ENCODE measurements at regions not wholly inside any gene's neighbourhood (a gene's known extent, or its start where the extent isn't known, plus 50 kb on each side); places are given as distances from the start of the nearest gene placed in this dataset.

DNA sequence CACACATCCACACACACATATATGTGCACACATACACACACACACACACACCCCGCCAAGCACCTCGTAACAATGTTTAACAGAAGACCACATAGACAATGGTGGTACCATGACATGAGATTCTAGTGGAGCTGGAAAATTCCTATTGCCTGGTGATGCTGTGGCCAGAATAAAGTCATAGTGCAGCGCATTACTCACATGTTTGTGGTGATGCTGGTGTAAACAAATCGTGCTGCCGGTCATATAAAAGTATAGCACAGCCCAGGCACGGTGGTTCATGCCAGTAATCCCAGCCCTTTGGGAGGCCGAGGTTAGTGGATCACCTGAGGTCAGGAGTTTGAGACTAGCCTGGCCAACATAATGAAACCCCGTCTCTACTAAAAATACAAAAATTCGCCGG is 275.2 kb downstream of the TRIML1 start:
- DNase-seq (ENCODE audit: low spot score) = no peak
- in situ Hi-C loops (cut with MboI; ENCODE audit: low sequenced_read_pairs, unreplicated experiment) = no loop called here
- no peak for TF ChIP-seq CTCF (IDR thresholded peaks at IDR 0.05; ENCODE audit: borderline replicate concordance, control extremely low read depth, extremely low read depth, insufficient read depth, missing control alignments)

- DNase-seq (ENCODE audit: low spot score) = no peak
- in situ Hi-C loops (cut with MboI; ENCODE audit: low sequenced_read_pairs, unreplicated experiment) = no loop called here
Measured at GRCh38 chr4:188417181-188417580, 277.9 kb downstream of the TRIML1 start.

DNA sequence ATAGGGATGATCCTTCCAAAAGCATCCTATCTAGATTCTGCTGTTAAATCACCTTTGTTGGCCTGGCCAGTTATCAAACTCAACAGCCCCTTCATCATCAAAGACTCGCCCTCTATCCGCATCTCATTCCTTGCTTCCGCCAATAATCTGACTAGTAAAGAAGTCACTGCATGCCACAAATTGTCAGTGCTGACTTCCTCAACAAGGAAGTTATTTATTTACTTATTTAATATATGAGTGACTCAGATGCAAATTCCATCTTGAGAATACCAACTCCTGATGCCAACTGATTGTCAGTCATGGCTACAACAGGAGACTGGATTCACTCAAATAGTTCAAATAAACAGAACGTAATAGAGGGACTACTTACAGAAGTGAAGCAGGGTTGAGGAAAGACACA is 283.8 kb downstream of the TRIML1 start:
- in situ Hi-C loops (cut with MboI; ENCODE audit: low sequenced_read_pairs, unreplicated experiment) = no loop called here
- no peak for DNase-seq (ENCODE audit: low spot score)
- TF ChIP-seq CTCF (IDR thresholded peaks at IDR 0.05; ENCODE audit: borderline replicate concordance, control extremely low read depth, extremely low read depth, insufficient read depth, missing control alignments) = no peak

More at GRCh38 chr4:188417181-188417580, 277.9 kb downstream of the TRIML1 start:
- no peak for TF ChIP-seq CTCF (IDR thresholded peaks at IDR 0.05; ENCODE audit: borderline replicate concordance, control extremely low read depth, extremely low read depth, insufficient read depth, missing control alignments)

- in situ Hi-C loops (cut with MboI; ENCODE audit: low sequenced_read_pairs, unreplicated experiment) = no loop called here
- DNase-seq (ENCODE audit: low spot score) = no peak
- TF ChIP-seq CTCF (IDR thresholded peaks at IDR 0.05; ENCODE audit: borderline replicate concordance, control extremely low read depth, extremely low read depth, insufficient read depth, missing control alignments) = no peak
Measured at GRCh38 chr4:188428935-188429334, 289.7 kb downstream of the TRIML1 start.

DNA sequence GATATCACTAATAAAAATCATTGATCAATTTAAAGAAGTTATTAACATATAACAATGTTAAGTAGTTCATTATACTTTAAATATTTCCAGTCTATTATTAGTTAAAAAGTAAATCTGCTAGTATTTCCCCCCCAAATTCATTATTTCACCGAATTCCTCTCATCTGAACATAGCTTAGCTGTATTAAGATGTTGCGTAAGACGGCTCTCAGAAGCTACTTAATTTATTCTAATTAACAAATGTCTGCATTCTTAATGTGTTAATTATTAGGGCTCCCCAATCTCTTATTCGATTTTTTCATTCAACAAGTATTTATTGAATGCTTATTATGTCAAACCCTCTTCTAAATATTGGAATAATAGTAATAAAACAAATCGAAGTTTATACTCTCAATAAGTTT is 290.7 kb downstream of the TRIML1 start:
- in situ Hi-C loops (cut with MboI; ENCODE audit: low sequenced_read_pairs, unreplicated experiment) = no loop called here
- DNase-seq (ENCODE audit: low spot score) = no peak
- TF ChIP-seq CTCF (IDR thresholded peaks at IDR 0.05; ENCODE audit: borderline replicate concordance, control extremely low read depth, extremely low read depth, insufficient read depth, missing control alignments) = no peak

DNA sequence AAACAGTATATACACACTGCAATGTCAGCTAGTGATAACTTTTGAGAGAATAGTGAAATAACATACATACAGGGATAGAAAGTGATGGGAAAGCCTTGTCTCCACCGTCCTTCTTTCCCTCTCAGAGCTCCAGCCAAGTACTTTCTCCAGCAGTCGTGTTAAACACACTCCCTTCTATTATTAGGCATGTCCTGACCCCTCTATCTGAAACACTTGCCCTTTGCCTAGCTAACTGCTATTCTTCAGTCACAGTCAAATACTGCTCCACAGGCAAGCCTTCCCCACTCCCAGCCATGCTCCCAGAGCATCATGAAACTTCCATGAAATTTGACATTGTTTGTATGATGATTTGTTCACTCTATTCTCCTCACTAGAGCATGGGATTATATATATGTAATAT is 291.1 kb downstream of the TRIML1 start:
- in situ Hi-C loops (cut with MboI; ENCODE audit: low sequenced_read_pairs, unreplicated experiment) = no loop called here
- no peak for TF ChIP-seq CTCF (IDR thresholded peaks at IDR 0.05; ENCODE audit: borderline replicate concordance, control extremely low read depth, extremely low read depth, insufficient read depth, missing control alignments)
- no peak for DNase-seq (ENCODE audit: low spot score)

DNA sequence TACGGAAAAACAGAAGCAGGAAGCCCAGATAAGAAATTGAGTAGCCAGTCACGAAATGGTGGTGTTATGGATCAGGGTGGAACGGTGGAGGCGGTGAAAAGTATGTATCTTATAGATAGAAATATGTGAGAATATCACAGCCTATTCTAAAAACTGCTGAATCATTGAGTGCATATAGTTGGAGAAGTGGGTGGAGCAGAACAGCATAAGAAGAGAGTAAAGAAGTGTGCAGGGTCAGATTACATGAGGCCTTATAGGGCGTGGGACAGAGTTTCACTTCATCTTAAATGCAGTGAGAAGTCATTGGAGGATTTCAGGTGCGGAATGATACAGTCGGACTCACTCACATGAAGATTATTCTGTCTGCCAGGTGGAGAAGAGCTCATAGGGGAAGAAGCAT is 293.1 kb downstream of the TRIML1 start:
- in situ Hi-C loops (cut with MboI; ENCODE audit: low sequenced_read_pairs, unreplicated experiment) = no loop called here
- no peak for DNase-seq (ENCODE audit: low spot score)
- TF ChIP-seq CTCF (IDR thresholded peaks at IDR 0.05; ENCODE audit: borderline replicate concordance, control extremely low read depth, extremely low read depth, insufficient read depth, missing control alignments) = no peak
